GM23338 (cell line): ENCODE measurements at regions not wholly inside any gene's neighbourhood (a gene's known extent, or its start where the extent isn't known, plus 50 kb on each side); places are given as distances from the start of the nearest gene placed in this dataset.

Experiments
- ATAC-seq: fragments of 200-7000 bp; cut with Tn5 transposase; 3 replicates; pipeline ENCODE4 v1.9.1; 2020
- DNase-seq: peaks from one replicate; pipeline ENCODE4 v3.0.0-alpha.2; 2015; ENCODE audit warnings: low spot score
- H2AFZ ChIP-seq: fragments of 200-600 bp; sonication (generic); 2 replicates; pipeline ENCODE4 v1.8.0; 2016; ENCODE audit warnings: antibody characterized with exemption, mild to moderate bottlenecking, moderate library complexity
- H3F3A ChIP-seq: fragments of 200-600 bp; sonication (generic); replicated peaks from 2 replicates; pipeline ENCODE4 v1.8.0; 2017; ENCODE audit warnings: antibody characterized with exemption, mixed run types, low read depth
- H3K27ac ChIP-seq: fragments of 200-600 bp; sonication (generic); 2 replicates; pipeline ENCODE4 v1.6.1; 2016; ENCODE audit warnings: low read depth
- H3K27me3 ChIP-seq: fragments of 200-600 bp; sonication (generic); 2 replicates; pipeline ENCODE4 v1.8.0; 2016; ENCODE audit warnings: mild to moderate bottlenecking, mixed run types, moderate library complexity; ENCODE audit not compliant: insufficient read depth
- H3K36me3 ChIP-seq: fragments of 200-600 bp; sonication (generic); 2 replicates; pipeline ENCODE4 v1.8.0; 2016; ENCODE audit warnings: mild to moderate bottlenecking; ENCODE audit not compliant: insufficient read depth
- H3K4me1 ChIP-seq: fragments of 200-600 bp; sonication (generic); 2 replicates; pipeline ENCODE4 v1.8.0; 2016; ENCODE audit warnings: mild to moderate bottlenecking, moderate library complexity; ENCODE audit not compliant: insufficient read depth
- H3K4me2 ChIP-seq: fragments of 200-600 bp; sonication (generic); 2 replicates; pipeline ENCODE4 v1.7.1; 2017; ENCODE audit warnings: mixed run types
- H3K4me3 ChIP-seq: fragments of 200-600 bp; sonication (generic); 2 replicates; pipeline ENCODE4 v1.6.1; 2016; ENCODE audit warnings: mixed run types
- H3K79me2 ChIP-seq: fragments of 200-600 bp; sonication (generic); replicated peaks from 2 replicates; pipeline ENCODE4 v1.8.0; 2017; ENCODE audit warnings: mild to moderate bottlenecking; ENCODE audit not compliant: insufficient read depth
- H3K9me2 ChIP-seq: fragments of 200-600 bp; sonication (generic); 2 replicates; pipeline ENCODE4 v1.8.0; 2017; ENCODE audit not compliant: insufficient read depth
- H4K20me1 ChIP-seq: fragments of 200-600 bp; sonication (generic); replicated peaks from 2 replicates; pipeline ENCODE4 v1.8.0; 2017; ENCODE audit warnings: mild to moderate bottlenecking; ENCODE audit not compliant: insufficient read depth
- H3K27ac Mint-ChIP-seq: 2 replicates; pipeline ENCODE4 v1.8.0; 2020; ENCODE audit warnings: inconsistent platforms, mild to moderate bottlenecking, moderate library complexity, mixed read lengths
- H3K27me3 Mint-ChIP-seq: 3 replicates; pipeline ENCODE4 v1.8.0; 2022; ENCODE audit warnings: low read depth, mild to moderate bottlenecking, moderate library complexity, mixed read lengths, inconsistent platforms; ENCODE audit not compliant: insufficient read depth, poor library complexity
- H3K36me3 Mint-ChIP-seq: 3 replicates; pipeline ENCODE4 v1.8.0; 2021; ENCODE audit warnings: low read depth, mild to moderate bottlenecking, inconsistent platforms, moderate library complexity, mixed read lengths
- H3K4me1 Mint-ChIP-seq: 3 replicates; pipeline ENCODE4 v1.8.0; 2020; ENCODE audit warnings: mild to moderate bottlenecking, inconsistent platforms, mixed read lengths
- H3K4me3 Mint-ChIP-seq: 3 replicates; pipeline ENCODE4 v1.8.0; 2021; ENCODE audit warnings: moderate library complexity, mild to moderate bottlenecking, inconsistent platforms, mixed read lengths
- H3K9me3 Mint-ChIP-seq: 3 replicates; pipeline ENCODE4 v1.8.0; 2020; ENCODE audit warnings: moderate library complexity, mild to moderate bottlenecking, inconsistent platforms, mixed read lengths
- EZH2 ChIP-seq: fragments of 200-600 bp; sonication (generic); IDR thresholded peaks from one replicate; pipeline ENCODE4 v1.8.0; 2017; ENCODE audit warnings: antibody characterized with exemption, mild to moderate bottlenecking, low read depth; ENCODE audit not compliant: unreplicated experiment
- EZH2phosphoT487 ChIP-seq: fragments of 200-600 bp; sonication (generic); IDR thresholded peaks from one replicate; pipeline ENCODE4 v1.8.1; 2018; ENCODE audit warnings: antibody characterized with exemption; ENCODE audit not compliant: unreplicated experiment
- JUNB ChIP-seq: IDR thresholded peaks from one replicate; pipeline ENCODE4 v1.6.1; 2016; ENCODE audit warnings: antibody characterized with exemption; ENCODE audit not compliant: unreplicated experiment
- NANOG ChIP-seq: IDR thresholded peaks from 2 replicates; pipeline ENCODE4 v1.6.1; 2016; ENCODE audit warnings: antibody characterized with exemption, borderline replicate concordance
- POLR2AphosphoS5 ChIP-seq: IDR thresholded peaks from 2 replicates; pipeline ENCODE4 v1.6.1; 2016; ENCODE audit warnings: antibody characterized with exemption, low read depth
- REST ChIP-seq: IDR thresholded peaks from one replicate; pipeline ENCODE4 v1.6.1; 2018; ENCODE audit warnings: antibody characterized with exemption; ENCODE audit not compliant: unreplicated experiment
- STAT1 ChIP-seq: IDR thresholded peaks from one replicate; pipeline ENCODE4 v1.6.1; 2016; ENCODE audit warnings: antibody characterized with exemption; ENCODE audit not compliant: unreplicated experiment
- TF ChIP-seq, protein P1 (sequence below): IDR thresholded peaks from 2 replicates; pipeline ENCODE4 v1.6.1; 2016; ENCODE audit warnings: antibody characterized with exemption

- DNase-seq = no peak
- H3K4me3 Mint-ChIP-seq = no peak overlapping the region
- TF ChIP-seq STAT1 = no peak
- H3K36me3 Mint-ChIP-seq = no peaks in the 10 kb centered on the region
- no peaks in the 10 kb centered on the region; the same call in 2 of the 3 replicates for H3K4me1 Mint-ChIP-seq
- Histone ChIP-seq H3F3A (no peaks in the 10 kb centered on the region), H3K27me3 (no peaks in the 10 kb centered on the region), H3K4me1 (no peaks in the 10 kb centered on the region), H3K79me2 (no peaks in the 10 kb centered on the region), H2AFZ (no peak overlapping the region), H4K20me1 (no peaks in the 10 kb centered on the region), H3K4me3 (no peak overlapping the region), H3K27ac (no peak overlapping the region), H3K36me3 (no peaks in the 10 kb centered on the region), H3K9me2 (no peaks in the 10 kb centered on the region), H3K4me2 (no peak overlapping the region)
- no peak for ATAC-seq
- H3K27ac Mint-ChIP-seq = no peak overlapping the region
- H3K9me3 Mint-ChIP-seq = peaks cover 19% of the 10 kb centered on the region
- peaks cover 4% of the 10 kb centered on the region for H3K27me3 Mint-ChIP-seq
Measured at GRCh38 chr2:240327566-240327965, 107.9 kb upstream of the GPC1 start.

DNA sequence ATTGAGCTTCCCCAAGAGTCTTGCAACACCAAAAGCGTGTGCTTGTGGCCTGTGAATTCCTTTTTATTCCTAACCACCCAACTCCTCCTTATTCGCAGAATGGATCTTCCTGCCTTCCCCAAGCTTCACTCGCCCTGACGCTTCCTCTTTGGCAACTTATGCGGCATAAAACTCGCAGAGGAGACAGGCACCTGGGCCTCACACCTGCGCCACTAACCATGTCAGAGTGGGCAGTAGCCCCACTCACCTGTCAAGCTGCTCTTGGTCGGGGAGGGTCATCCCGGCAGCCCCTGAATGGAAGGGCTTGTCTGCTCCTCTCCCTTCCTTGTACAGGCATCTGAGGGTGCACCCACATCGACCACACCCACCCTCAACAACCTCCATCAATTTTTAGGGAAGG is 106.9 kb upstream of the GPC1 start:
- no peak overlapping the region for H2AFZ ChIP-seq

DNA sequence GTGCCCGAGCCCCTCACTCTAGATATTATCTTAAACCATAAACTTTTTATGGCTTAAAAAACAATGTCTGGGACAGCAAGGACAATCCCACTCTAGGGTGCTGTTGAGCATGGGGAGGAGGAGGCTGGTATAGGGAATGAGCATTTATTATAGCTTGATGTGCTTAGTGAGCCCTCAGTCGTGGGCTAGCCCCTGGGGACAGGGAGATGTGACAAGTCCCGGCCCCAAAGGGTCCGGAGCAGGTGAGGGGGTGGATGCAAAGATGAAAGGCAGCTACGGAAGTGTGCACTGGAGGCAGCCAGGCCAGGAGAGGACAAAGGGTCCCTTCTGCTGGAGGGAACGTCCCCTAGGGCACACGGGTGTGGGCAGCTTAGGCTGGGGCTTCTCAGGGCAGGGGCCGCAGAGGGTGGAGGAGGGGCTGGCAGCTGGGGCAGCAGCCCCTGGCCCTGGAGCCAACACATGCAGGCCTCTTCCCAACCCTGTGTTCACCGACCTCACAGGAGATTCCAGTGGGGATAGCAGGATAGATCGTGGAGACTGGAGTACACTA is 106.3 kb upstream of the GPC1 start:
- Histone ChIP-seq H3F3A (no peaks in the 10 kb centered on the region), H3K9me2 (no peaks in the 10 kb centered on the region), H3K27me3 (no peaks in the 10 kb centered on the region), H3K36me3 (no peaks in the 10 kb centered on the region), H3K4me1 (no peaks in the 10 kb centered on the region), H3K4me3 (no peak overlapping the region), H3K27ac (no peak overlapping the region), H4K20me1 (no peaks in the 10 kb centered on the region), H2AFZ (no peak overlapping the region), H3K4me2 (no peak overlapping the region), H3K79me2 (no peaks in the 10 kb centered on the region)
- no peak for DNase-seq
- TF ChIP-seq EZH2phosphoT487 (no peak), POLR2AphosphoS5 (no peak), REST (no peak), EZH2 (no peak), JUNB (no peak)
- TF ChIP-seq, protein P1, sequence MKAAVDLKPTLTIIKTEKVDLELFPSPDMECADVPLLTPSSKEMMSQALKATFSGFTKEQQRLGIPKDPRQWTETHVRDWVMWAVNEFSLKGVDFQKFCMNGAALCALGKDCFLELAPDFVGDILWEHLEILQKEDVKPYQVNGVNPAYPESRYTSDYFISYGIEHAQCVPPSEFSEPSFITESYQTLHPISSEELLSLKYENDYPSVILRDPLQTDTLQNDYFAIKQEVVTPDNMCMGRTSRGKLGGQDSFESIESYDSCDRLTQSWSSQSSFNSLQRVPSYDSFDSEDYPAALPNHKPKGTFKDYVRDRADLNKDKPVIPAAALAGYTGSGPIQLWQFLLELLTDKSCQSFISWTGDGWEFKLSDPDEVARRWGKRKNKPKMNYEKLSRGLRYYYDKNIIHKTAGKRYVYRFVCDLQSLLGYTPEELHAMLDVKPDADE = no peak
- H3K4me1 Mint-ChIP-seq = no peaks in the 10 kb centered on the region; the same call in 2 of the 3 replicates
- ATAC-seq = no peak
- no peaks in the 10 kb centered on the region for H3K36me3 Mint-ChIP-seq
- peaks cover 4% of the 10 kb centered on the region for H3K27me3 Mint-ChIP-seq
- peaks cover 20% of the 10 kb centered on the region for H3K9me3 Mint-ChIP-seq
- no peak overlapping the region for H3K27ac Mint-ChIP-seq
- no peak overlapping the region for H3K4me3 Mint-ChIP-seq

More for the DNA sequence above, 106.9 kb upstream of the GPC1 start:
- no peak for TF ChIP-seq NANOG
- H3K27me3 Mint-ChIP-seq = peaks cover 4% of the 10 kb centered on the region
- Histone ChIP-seq H3K27ac (no peak overlapping the region), H3K27me3 (no peaks in the 10 kb centered on the region), H3K36me3 (no peaks in the 10 kb centered on the region), H3K9me2 (no peaks in the 10 kb centered on the region), H3K4me3 (no peak overlapping the region), H3K79me2 (no peaks in the 10 kb centered on the region), H4K20me1 (no peaks in the 10 kb centered on the region), H3F3A (no peaks in the 10 kb centered on the region), H3K4me1 (no peaks in the 10 kb centered on the region), H3K4me2 (no peak overlapping the region)
- H3K9me3 Mint-ChIP-seq = peaks cover 20% of the 10 kb centered on the region
- H3K36me3 Mint-ChIP-seq = no peaks in the 10 kb centered on the region
- no peak for DNase-seq
- no peak overlapping the region for H3K4me3 Mint-ChIP-seq
- no peaks in the 10 kb centered on the region; the same call in 2 of the 3 replicates for H3K4me1 Mint-ChIP-seq
- ATAC-seq = no peak
- H3K27ac Mint-ChIP-seq = no peak overlapping the region
